ENCODE measurements at regions not wholly inside any gene's neighbourhood (a gene's known extent, or its start where the extent isn't known, plus 50 kb on each side); places are given as distances from the start of the nearest gene placed in this dataset.

GRCh38 chr17:5883775-5884665, 186.2 kb upstream of the WSCD1 start:
- H3K4me3 ChIP-seq = no peak overlapping the region
- H3K36me3 ChIP-seq = no peaks in the 10 kb centered on the region
- intact Hi-C loops (cut with DNase I; ENCODE audit: low total_unique reads) = no loop called here
- peaks cover 0 to 8% of the 10 kb centered on the region in 2 donors for H3K27me3 ChIP-seq
- H3K27ac ChIP-seq = no peak overlapping the region
- no peak for DNase-seq
- TF ChIP-seq CTCF (IDR thresholded peaks at IDR 0.05) = no peak
- no peaks in the 10 kb centered on the region for H3K9me3 ChIP-seq
- H3K4me1 ChIP-seq = no peaks in the 10 kb centered on the region

GRCh38 chr17:5885336-5885735, 184.8 kb upstream of the WSCD1 start:
- Histone ChIP-seq H3K4me1 (no peaks in the 10 kb centered on the region), H3K4me3 (no peak overlapping the region), H3K36me3 (no peaks in the 10 kb centered on the region), H3K27me3 (peaks cover 0 to 8% of the 10 kb centered on the region in 2 donors), H3K27ac (no peak overlapping the region), H3K9me3 (no peaks in the 10 kb centered on the region)
- intact Hi-C loops (cut with DNase I; ENCODE audit: low total_unique reads) = no loop called here
- no peak for DNase-seq
- TF ChIP-seq CTCF (IDR thresholded peaks at IDR 0.05) = no peak

GRCh38 chr17:5888811-5889210, 181.4 kb upstream of the WSCD1 start:
- no peak for TF ChIP-seq CTCF (IDR thresholded peaks at IDR 0.05)
- no peak overlapping the region for H3K4me3 ChIP-seq
- no peak overlapping the region for H3K27ac ChIP-seq
- no peaks in the 10 kb centered on the region for H3K9me3 ChIP-seq
- no peak for DNase-seq
- H3K36me3 ChIP-seq = no peaks in the 10 kb centered on the region
- H3K27me3 ChIP-seq = peaks cover 0 to 14% of the 10 kb centered on the region in 2 donors
- intact Hi-C loops (cut with DNase I; ENCODE audit: low total_unique reads) = no loop called here
- peaks cover 0 to 10% (median 0%) of the 10 kb centered on the region in 4 donors for H3K4me1 ChIP-seq

- no peak for DNase-seq
- intact Hi-C loops (cut with DNase I; ENCODE audit: low total_unique reads) = no loop called here
- Histone ChIP-seq H3K4me1 (peaks cover 0 to 10% (median 0%) of the 10 kb centered on the region in 4 donors), H3K36me3 (no peaks in the 10 kb centered on the region), H3K4me3 (no peak overlapping the region), H3K9me3 (no peaks in the 10 kb centered on the region), H3K27ac (no peak overlapping the region), H3K27me3 (peaks cover 0 to 13% of the 10 kb centered on the region in 2 donors)
- no peak for TF ChIP-seq CTCF (IDR thresholded peaks at IDR 0.05)
These were observed 177.1 kb upstream of the WSCD1 start for GRCh38 chr17:5892921-5893675.

- TF ChIP-seq CTCF (IDR thresholded peaks at IDR 0.05) = no peak
These were observed 176.4 kb upstream of the WSCD1 start for GRCh38 chr17:5893741-5894140.

More at GRCh38 chr17:5893741-5894140, 176.4 kb upstream of the WSCD1 start:
- Histone ChIP-seq H3K27ac (no peak overlapping the region), H3K36me3 (no peaks in the 10 kb centered on the region), H3K27me3 (peaks cover 0 to 13% of the 10 kb centered on the region in 2 donors), H3K4me3 (no peak overlapping the region), H3K4me1 (peaks cover 0 to 10% (median 0%) of the 10 kb centered on the region in 4 donors), H3K9me3 (no peaks in the 10 kb centered on the region)
- DNase-seq = no peak
- intact Hi-C loops (cut with DNase I; ENCODE audit: low total_unique reads) = no loop called here
